ENCODE measurements at regions not wholly inside any gene's neighbourhood (a gene's known extent, or its start where the extent isn't known, plus 50 kb on each side); places are given as distances from the start of the nearest gene placed in this dataset.

GRCh38 chr13:30045916-30046704 is 195.7 kb upstream of the UBL3 start:
- Histone ChIP-seq H3K9me3 (ENCODE audit: control insufficient read depth, low read length) (no peaks in the 10 kb centered on the region), H3K4me3 (ENCODE audit: extremely low read depth, insufficient read depth, low read length, poor library complexity, severe bottlenecking) (no peak overlapping the region), H3K27ac (ENCODE audit: low read depth, low read length, severe bottlenecking) (no peak overlapping the region), H3K36me3 (ENCODE audit: control insufficient read depth, insufficient read depth, low read length) (no peaks in the 10 kb centered on the region), H3K4me1 (ENCODE audit: control insufficient read depth, insufficient read depth, low read length, poor library complexity, severe bottlenecking) (no peaks in the 10 kb centered on the region)
- WGBS, 2 experiments (ENCODE audit: insufficient coverage in 2 of 2): 90 to 91% methylated on average over 5 of the region's 7 CpGs

- Histone ChIP-seq H3K36me3 (ENCODE audit: control insufficient read depth, insufficient read depth, low read length) (no peaks in the 10 kb centered on the region), H3K9me3 (ENCODE audit: control insufficient read depth, low read length) (no peaks in the 10 kb centered on the region), H3K4me3 (ENCODE audit: extremely low read depth, insufficient read depth, low read length, poor library complexity, severe bottlenecking) (no peak overlapping the region), H3K27ac (ENCODE audit: low read depth, low read length, severe bottlenecking) (no peak overlapping the region), H3K4me1 (ENCODE audit: control insufficient read depth, insufficient read depth, low read length, poor library complexity, severe bottlenecking) (no peaks in the 10 kb centered on the region)
- WGBS, 2 experiments (ENCODE audit: insufficient coverage in 2 of 2): no CpG with 5 or more reads among the region's 1 CpG
These were observed 194.5 kb upstream of the UBL3 start for GRCh38 chr13:30044932-30045331.

GRCh38 chr13:30043631-30043925 is 193.2 kb upstream of the UBL3 start:
- H3K4me1 ChIP-seq (ENCODE audit: control insufficient read depth, insufficient read depth, low read length, poor library complexity, severe bottlenecking): peaks cover 6% of the 10 kb centered on the region
- H3K9me3 ChIP-seq (ENCODE audit: control insufficient read depth, low read length): no peaks in the 10 kb centered on the region
- H3K4me3 ChIP-seq (ENCODE audit: extremely low read depth, insufficient read depth, low read length, poor library complexity, severe bottlenecking): no peak overlapping the region
- no peaks in the 10 kb centered on the region for H3K36me3 ChIP-seq (ENCODE audit: control insufficient read depth, insufficient read depth, low read length)
- H3K27ac ChIP-seq (ENCODE audit: low read depth, low read length, severe bottlenecking): no peak overlapping the region

DNA sequence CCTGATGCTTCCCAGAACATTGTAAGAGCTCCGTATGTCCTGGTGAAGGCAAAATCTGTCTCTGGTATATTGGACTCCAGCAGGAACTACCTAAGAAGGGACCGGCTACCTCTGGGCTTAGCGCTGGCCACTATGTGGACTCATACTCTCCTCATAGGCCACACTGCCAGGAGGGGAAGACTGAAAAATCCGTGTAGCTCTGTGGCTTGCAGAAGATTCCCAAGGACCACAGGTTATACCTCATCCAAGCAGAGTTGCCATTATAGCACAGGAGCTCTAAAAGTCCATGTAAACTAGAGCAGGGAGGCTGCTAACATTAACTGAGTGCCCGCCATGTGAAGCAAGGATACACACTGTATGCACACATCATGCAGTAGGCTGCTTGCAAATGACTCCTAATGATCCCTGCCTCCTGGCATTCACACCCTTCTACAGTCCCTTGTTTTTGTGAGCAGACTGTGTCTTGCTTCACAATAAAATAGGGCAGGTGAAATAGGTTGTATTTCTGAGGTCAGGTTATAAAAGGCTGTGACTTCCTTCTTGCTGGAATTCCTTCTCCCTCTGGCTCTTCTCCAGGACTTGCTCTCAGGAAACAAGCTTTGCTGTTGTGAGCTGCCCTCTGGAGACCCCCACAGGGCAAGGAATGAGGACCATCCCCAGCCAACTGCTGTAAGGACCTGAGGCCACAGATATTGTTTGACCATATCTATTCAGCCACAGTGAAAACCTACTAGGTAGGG is 192.6 kb upstream of the UBL3 start:
- Histone ChIP-seq H3K9me3 (ENCODE audit: control insufficient read depth, low read length) (no peaks in the 10 kb centered on the region), H3K4me3 (ENCODE audit: extremely low read depth, insufficient read depth, low read length, poor library complexity, severe bottlenecking) (no peak overlapping the region), H3K27ac (ENCODE audit: low read depth, low read length, severe bottlenecking) (no peak overlapping the region), H3K4me1 (ENCODE audit: control insufficient read depth, insufficient read depth, low read length, poor library complexity, severe bottlenecking) (peaks cover 10% of the 10 kb centered on the region), H3K36me3 (ENCODE audit: control insufficient read depth, insufficient read depth, low read length) (no peaks in the 10 kb centered on the region)
- 89 to 91% methylated on average over 5 of the region's 5 CpGs for WGBS, 2 experiments (ENCODE audit: insufficient coverage in 2 of 2)

DNA sequence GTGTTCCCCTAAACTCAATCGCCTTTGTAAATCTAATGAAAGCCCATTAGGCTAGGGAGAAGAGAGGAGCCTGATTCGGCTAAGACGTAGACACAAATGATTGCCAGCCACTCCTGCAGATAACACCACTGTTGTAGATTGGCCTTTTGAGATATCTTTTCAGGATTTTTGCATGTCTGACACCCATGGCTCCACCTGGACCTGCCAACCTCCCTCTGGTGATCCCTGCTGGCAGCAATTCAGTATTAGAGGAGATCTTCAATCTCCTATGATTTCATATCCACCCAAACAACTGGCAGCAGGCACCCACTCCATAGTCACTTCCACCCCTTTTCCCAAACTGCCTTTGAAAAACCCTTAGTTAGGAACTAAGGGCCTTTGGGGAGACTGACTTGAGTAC is 191.9 kb upstream of the UBL3 start:
- 71 to 82% methylated on average over 2 to 3 of the region's 3 CpGs for WGBS, 2 experiments (ENCODE audit: insufficient coverage in 2 of 2)
- no peaks in the 10 kb centered on the region for H3K36me3 ChIP-seq (ENCODE audit: control insufficient read depth, insufficient read depth, low read length)
- no peaks in the 10 kb centered on the region for H3K9me3 ChIP-seq (ENCODE audit: control insufficient read depth, low read length)
- H3K4me3 ChIP-seq (ENCODE audit: extremely low read depth, insufficient read depth, low read length, poor library complexity, severe bottlenecking): no peak overlapping the region
- no peak overlapping the region for H3K27ac ChIP-seq (ENCODE audit: low read depth, low read length, severe bottlenecking)
- H3K4me1 ChIP-seq (ENCODE audit: control insufficient read depth, insufficient read depth, low read length, poor library complexity, severe bottlenecking): peaks cover 10% of the 10 kb centered on the region

DNA sequence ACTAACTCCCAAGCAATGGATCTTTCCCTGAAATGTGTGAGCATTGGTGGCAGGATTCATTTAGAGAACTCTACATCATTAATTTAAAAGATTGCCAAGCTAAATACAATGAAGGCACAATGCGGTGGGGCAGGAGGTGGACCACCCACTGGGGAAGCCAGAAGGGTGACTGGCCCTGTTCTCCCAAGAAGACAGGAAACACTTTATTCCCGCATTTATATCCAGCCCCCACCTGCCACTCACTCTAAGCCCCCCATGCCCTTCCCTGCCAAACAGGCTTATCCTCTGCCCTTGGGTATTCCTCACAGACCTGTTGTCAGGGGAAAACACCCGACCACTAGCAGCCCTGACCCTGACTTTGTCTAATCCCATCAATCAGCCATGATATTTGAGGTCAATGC is 189.1 kb upstream of the UBL3 start:
- H3K27ac ChIP-seq (ENCODE audit: low read depth, low read length, severe bottlenecking): no peak overlapping the region
- no peaks in the 10 kb centered on the region for H3K36me3 ChIP-seq (ENCODE audit: control insufficient read depth, insufficient read depth, low read length)
- 88% methylated on average over 2 of the region's 3 CpGs; no CpG with 5 or more reads in 1 of the 2 experiments for WGBS, 2 experiments (ENCODE audit: insufficient coverage in 2 of 2)
- no peak overlapping the region for H3K4me3 ChIP-seq (ENCODE audit: extremely low read depth, insufficient read depth, low read length, poor library complexity, severe bottlenecking)
- H3K9me3 ChIP-seq (ENCODE audit: control insufficient read depth, low read length): no peaks in the 10 kb centered on the region
- peaks cover 12% of the 10 kb centered on the region for H3K4me1 ChIP-seq (ENCODE audit: control insufficient read depth, insufficient read depth, low read length, poor library complexity, severe bottlenecking)

GRCh38 chr13:30038884-30039283 is 188.5 kb upstream of the UBL3 start:
- Histone ChIP-seq H3K9me3 (ENCODE audit: control insufficient read depth, low read length) (no peaks in the 10 kb centered on the region), H3K27ac (ENCODE audit: low read depth, low read length, severe bottlenecking) (no peak overlapping the region), H3K4me1 (ENCODE audit: control insufficient read depth, insufficient read depth, low read length, poor library complexity, severe bottlenecking) (peaks cover 18% of the 10 kb centered on the region), H3K36me3 (ENCODE audit: control insufficient read depth, insufficient read depth, low read length) (no peaks in the 10 kb centered on the region), H3K4me3 (ENCODE audit: extremely low read depth, insufficient read depth, low read length, poor library complexity, severe bottlenecking) (no peak overlapping the region)
- WGBS, 2 experiments (ENCODE audit: insufficient coverage in 2 of 2): 75 to 78% methylated on average over 1 to 2 of the region's 4 CpGs

- Histone ChIP-seq H3K4me1 (ENCODE audit: control insufficient read depth, insufficient read depth, low read length, poor library complexity, severe bottlenecking) (peaks cover 29% of the 10 kb centered on the region), H3K27ac (ENCODE audit: low read depth, low read length, severe bottlenecking) (no peak overlapping the region), H3K36me3 (ENCODE audit: control insufficient read depth, insufficient read depth, low read length) (no peaks in the 10 kb centered on the region), H3K9me3 (ENCODE audit: control insufficient read depth, low read length) (no peaks in the 10 kb centered on the region), H3K4me3 (ENCODE audit: extremely low read depth, insufficient read depth, low read length, poor library complexity, severe bottlenecking) (no peak overlapping the region)
- 100% methylated on average over 1 of the region's 4 CpGs; no CpG with 5 or more reads in 1 of the 2 experiments for WGBS, 2 experiments (ENCODE audit: insufficient coverage in 2 of 2)
These were observed 187.3 kb upstream of the UBL3 start for GRCh38 chr13:30037766-30038165.

- WGBS, 2 experiments (ENCODE audit: insufficient coverage in 2 of 2): 51 to 61% methylated on average over 2 to 6 of the region's 6 CpGs
- no peak overlapping the region for H3K4me3 ChIP-seq (ENCODE audit: extremely low read depth, insufficient read depth, low read length, poor library complexity, severe bottlenecking)
- H3K9me3 ChIP-seq (ENCODE audit: control insufficient read depth, low read length): no peaks in the 10 kb centered on the region
- no peak overlapping the region for H3K27ac ChIP-seq (ENCODE audit: low read depth, low read length, severe bottlenecking)
- no peaks in the 10 kb centered on the region for H3K36me3 ChIP-seq (ENCODE audit: control insufficient read depth, insufficient read depth, low read length)
- peaks cover 30% of the 10 kb centered on the region for H3K4me1 ChIP-seq (ENCODE audit: control insufficient read depth, insufficient read depth, low read length, poor library complexity, severe bottlenecking)
These were observed 186.9 kb upstream of the UBL3 start for GRCh38 chr13:30037306-30037705.

- 83 to 100% methylated on average over 1 to 2 of the region's 3 CpGs for WGBS, 2 experiments (ENCODE audit: insufficient coverage in 2 of 2)
- peaks cover 30% of the 10 kb centered on the region for H3K4me1 ChIP-seq (ENCODE audit: control insufficient read depth, insufficient read depth, low read length, poor library complexity, severe bottlenecking)
- H3K36me3 ChIP-seq (ENCODE audit: control insufficient read depth, insufficient read depth, low read length): no peaks in the 10 kb centered on the region
- no peaks in the 10 kb centered on the region for H3K9me3 ChIP-seq (ENCODE audit: control insufficient read depth, low read length)
- peak overlapping the region; percentile 46 for H3K27ac ChIP-seq (ENCODE audit: low read depth, low read length, severe bottlenecking)
- H3K4me3 ChIP-seq (ENCODE audit: extremely low read depth, insufficient read depth, low read length, poor library complexity, severe bottlenecking): no peak overlapping the region
These were observed 184.0 kb upstream of the UBL3 start for GRCh38 chr13:30034458-30034795.
